Lower leg skin (tissue), 4 donors: ENCODE measurements at regions not wholly inside any gene's neighbourhood (a gene's known extent, or its start where the extent isn't known, plus 50 kb on each side); places are given as distances from the start of the nearest gene placed in this dataset.

Experiments
- DNase-seq, 2 donors: peaks; one replicate each; pipeline ENCODE4 v3.0.0-alpha.2; 2019; ENCODE audit warnings: low spot score in 2 of 2
- H3K4me3 ChIP-seq: fragments of 200-600 bp; sonication (generic); 2 replicates; pipeline ENCODE4 v1.5.1; 2017; ENCODE audit warnings: mild to moderate bottlenecking, low read depth; ENCODE audit not compliant: poor library complexity, severe bottlenecking
- POLR2A ChIP-seq, 2 donors: fragments of 450-650 bp; IDR thresholded peaks; one replicate each; pipeline ENCODE4 v1.6.1; 2016 to 2017; ENCODE audit warnings: antibody characterized with exemption in 2 of 2, mild to moderate bottlenecking in 1 of 2, moderate library complexity in 1 of 2
- WGBS, 2 donors: methylation state at CpG; one replicate each; pipeline ENCODE4 v1.1.5; 2018; 5-methylcytosine and 5-hydroxymethylcytosine counted together
- intact Hi-C: fragments of 100-400 bp; cut with DNase I; formaldehyde crosslinking; loops from one replicate; pipeline ENCODE4 v1.15.0; 2023; ENCODE audit warnings: low total_unique reads
- TF ChIP-seq, protein P1 (sequence below), 3 donors: fragments of 450-650 bp; IDR thresholded peaks; one replicate each; pipeline ENCODE4 v1.5.1; 2016; ENCODE audit warnings: antibody characterized with exemption in 3 of 3, mild to moderate bottlenecking in 3 of 3, moderate library complexity in 2 of 3

DNA sequence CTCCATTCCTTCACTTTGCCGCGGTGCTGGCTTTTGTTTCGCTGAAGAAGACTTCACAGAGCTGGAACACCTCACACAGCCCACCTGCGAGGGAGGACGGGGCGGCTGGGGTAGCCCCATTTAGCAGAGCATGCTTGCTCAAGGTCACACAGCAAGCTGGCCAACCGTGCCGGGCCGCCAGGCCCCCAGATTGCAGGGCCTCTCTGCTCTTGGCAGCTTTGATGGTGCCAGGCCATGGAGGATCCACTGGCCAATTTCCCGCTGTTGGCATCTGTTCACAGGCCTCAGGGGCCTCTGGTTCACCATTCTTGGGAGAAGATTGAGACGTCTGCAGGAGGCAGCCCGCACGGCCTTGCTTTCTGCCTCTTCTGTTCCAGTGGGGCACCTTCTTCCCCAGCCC is 77.9 kb upstream of the LINGO1 start:
- TF ChIP-seq, protein P1, sequence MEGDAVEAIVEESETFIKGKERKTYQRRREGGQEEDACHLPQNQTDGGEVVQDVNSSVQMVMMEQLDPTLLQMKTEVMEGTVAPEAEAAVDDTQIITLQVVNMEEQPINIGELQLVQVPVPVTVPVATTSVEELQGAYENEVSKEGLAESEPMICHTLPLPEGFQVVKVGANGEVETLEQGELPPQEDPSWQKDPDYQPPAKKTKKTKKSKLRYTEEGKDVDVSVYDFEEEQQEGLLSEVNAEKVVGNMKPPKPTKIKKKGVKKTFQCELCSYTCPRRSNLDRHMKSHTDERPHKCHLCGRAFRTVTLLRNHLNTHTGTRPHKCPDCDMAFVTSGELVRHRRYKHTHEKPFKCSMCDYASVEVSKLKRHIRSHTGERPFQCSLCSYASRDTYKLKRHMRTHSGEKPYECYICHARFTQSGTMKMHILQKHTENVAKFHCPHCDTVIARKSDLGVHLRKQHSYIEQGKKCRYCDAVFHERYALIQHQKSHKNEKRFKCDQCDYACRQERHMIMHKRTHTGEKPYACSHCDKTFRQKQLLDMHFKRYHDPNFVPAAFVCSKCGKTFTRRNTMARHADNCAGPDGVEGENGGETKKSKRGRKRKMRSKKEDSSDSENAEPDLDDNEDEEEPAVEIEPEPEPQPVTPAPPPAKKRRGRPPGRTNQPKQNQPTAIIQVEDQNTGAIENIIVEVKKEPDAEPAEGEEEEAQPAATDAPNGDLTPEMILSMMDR (IDR thresholded peaks at IDR 0.05): no peak
- no peak for TF ChIP-seq POLR2A (IDR thresholded peaks at IDR 0.05)
- intact Hi-C loops: no loop called here
- WGBS, 2 donors: 56 to 64% methylated on average over 13 of the region's 13 CpGs
- no peak overlapping the region for H3K4me3 ChIP-seq
- DNase-seq: no peak

DNA sequence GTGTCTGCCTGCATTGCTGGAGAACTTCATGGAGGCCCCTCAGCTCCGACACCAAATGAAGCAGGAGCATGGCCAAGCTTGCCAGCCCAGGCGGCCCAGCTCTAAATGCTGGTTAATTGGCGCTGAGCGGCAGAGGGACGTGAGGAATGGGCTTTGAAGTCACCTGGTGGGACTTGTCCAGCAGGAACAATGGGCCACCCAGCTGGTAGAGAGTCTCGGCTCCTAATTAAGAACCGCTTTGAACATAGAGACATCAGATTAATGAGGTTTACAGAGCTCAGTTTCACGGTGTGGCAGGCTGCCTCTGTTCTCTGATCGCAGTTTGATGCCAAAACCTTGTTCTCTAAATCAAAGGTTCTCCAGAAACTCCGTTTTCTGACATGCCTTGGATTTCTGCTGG is 77.5 kb upstream of the LINGO1 start:
- 53 to 59% methylated on average over 10 of the region's 10 CpGs for WGBS, 2 donors

DNA sequence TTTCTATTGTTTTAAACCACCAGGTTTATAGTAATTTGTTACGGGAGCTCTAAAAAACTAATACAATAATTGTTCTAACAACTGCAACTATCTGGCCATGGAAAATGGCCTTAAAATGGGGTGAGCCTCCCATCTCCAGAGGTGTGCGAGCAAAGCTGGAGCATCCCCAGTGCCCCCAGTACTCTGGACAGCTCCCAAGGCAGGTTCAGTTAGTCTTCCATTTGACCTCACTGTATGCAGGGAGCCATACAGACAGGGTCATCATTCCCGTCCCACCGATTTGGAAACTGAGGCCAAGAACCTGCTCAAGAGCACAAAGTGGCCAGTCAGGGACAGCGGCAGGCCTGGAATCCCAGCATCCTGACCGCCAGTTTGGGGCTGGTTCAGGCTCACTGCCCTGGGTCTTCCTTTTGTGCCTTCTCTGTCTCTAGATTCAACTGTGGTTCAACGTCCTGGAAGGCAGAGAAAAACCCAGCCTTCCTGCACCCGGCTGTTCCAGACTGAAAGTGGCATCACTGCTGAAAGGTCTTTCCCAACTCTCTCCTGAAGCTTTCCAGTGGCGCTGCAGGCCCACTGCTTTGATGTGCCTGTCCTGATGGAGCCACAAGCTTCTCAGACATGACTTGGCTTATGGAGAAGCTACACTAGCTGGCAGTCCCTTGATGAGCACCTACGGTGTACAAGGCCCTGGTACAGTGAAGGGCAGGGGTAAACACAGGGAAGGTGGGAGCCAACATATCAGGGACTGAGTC is 76.6 kb upstream of the LINGO1 start:
- TF ChIP-seq, protein P1 (IDR thresholded peaks at IDR 0.05): no peak
- no peak for TF ChIP-seq POLR2A (IDR thresholded peaks at IDR 0.05)
- no peak for DNase-seq
- no peak overlapping the region for H3K4me3 ChIP-seq
- intact Hi-C loops: no loop called here
- 78 to 87% methylated on average over 10 of the region's 10 CpGs for WGBS, 2 donors

More for the DNA sequence above, 77.5 kb upstream of the LINGO1 start:
- intact Hi-C loops: no loop called here
- no peak overlapping the region for H3K4me3 ChIP-seq
- TF ChIP-seq, protein P1 (IDR thresholded peaks at IDR 0.05): no peak
- TF ChIP-seq POLR2A (IDR thresholded peaks at IDR 0.05): no peak
- no peak for DNase-seq

DNA sequence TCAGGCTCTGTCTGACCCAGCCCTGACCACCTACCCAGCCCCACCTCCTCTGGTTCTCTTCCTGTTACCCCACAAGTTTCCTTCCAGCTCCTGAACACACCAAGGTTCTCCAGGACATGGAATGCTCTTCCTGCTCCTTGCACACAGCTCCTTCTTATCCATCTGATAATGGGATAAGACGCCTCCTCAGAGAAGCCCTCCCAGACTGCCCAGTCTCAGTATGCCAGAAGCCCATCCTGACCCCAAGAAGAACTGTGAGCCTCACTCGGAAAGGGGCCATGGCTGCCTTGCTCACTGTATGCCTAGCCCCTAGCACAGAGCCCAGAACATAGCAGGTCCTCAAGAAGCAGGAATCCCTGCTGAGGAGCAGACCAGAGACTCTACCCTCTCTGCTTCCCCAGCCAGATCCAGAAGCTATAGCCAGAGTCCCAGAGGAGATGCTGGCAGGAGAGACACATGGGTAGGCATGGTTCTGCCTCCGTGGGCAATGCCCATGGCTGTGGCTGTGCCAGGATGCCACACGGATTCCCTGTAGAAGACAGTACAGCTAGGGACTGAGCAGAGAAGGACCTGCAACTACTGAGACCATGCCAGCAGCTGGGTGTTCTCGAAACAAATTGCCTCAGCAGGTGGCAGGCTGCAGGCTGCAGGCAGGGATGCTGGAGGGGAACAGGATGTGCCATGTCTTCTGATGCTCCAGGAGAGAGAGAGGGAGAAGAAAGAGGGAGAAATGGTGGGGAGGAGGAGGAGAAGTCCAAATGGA is 74.0 kb upstream of the LINGO1 start:
- TF ChIP-seq POLR2A (IDR thresholded peaks at IDR 0.05): no peak
- TF ChIP-seq, protein P1 (IDR thresholded peaks at IDR 0.05): no peak
- 77 to 78% methylated on average over 5 of the region's 5 CpGs for WGBS, 2 donors
- intact Hi-C loops: no loop called here
- no peak overlapping the region for H3K4me3 ChIP-seq
- no peak for DNase-seq

DNA sequence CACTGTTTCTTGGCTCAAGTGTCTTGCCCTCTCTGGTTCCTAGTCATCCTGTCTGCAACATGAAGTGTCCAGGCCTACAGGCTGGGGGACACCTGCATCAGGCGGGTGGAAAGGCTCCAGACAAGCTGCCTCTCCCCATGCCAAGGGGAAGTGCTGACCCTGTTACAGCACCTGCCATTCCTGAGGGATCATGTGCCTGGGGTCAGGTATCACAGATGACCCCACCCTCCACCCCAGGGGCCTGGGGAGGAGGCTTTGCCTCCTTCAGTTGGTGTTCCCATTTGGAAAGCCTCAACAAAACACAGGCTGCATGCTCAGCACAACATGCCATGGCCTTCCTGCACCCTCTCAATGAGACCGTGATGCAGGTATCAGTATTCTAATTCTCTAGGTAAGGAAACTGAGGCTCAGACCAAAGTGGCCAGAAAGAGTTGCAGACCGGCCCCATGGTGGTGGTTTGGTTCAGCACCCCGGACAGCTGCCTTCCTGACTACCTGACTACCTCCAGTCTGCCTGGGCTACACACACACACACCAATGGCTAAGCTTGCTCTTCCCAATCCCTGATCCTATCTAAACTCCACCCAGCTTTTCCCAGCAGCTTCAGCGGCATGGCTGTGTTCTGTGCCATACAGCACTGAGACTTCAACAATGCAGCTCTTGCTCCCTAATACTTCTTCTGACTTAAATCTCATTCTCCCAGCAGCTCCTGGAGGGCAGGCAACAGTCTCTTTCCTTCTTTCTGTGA is 69.7 kb upstream of the LINGO1 start:
- H3K4me3 ChIP-seq: no peak overlapping the region

More for the DNA sequence above, 69.7 kb upstream of the LINGO1 start:
- DNase-seq: no peak
- WGBS, 2 donors: 37 to 39% methylated on average over 5 of the region's 5 CpGs
- intact Hi-C loops: no loop called here
- no peak for TF ChIP-seq POLR2A (IDR thresholded peaks at IDR 0.05)
- TF ChIP-seq, protein P1 (IDR thresholded peaks at IDR 0.05): no peak
